AG04449 (cell line): ENCODE measurements at regions not wholly inside any gene's neighbourhood (a gene's known extent, or its start where the extent isn't known, plus 50 kb on each side); places are given as distances from the start of the nearest gene placed in this dataset.

ENCODE experiments used
- CTCF ChIA-PET: fragments of 350-600 bp; formaldehyde crosslinking; extraction: SDS; loops from one replicate; lab custom pipeline; 2021; ENCODE audit warnings: antibody characterized with exemption; lab: Yijun Ruan, JAX
- POLR2A ChIA-PET: fragments of 400-600, 350-600 bp; formaldehyde crosslinking; extraction: SDS; loops from one replicate; lab custom pipeline; 2020; ENCODE audit warnings: antibody characterized with exemption, inconsistent platforms; lab: Yijun Ruan, JAX
- DNase-seq: peaks from one replicate; pipeline ENCODE4 v3.0.0-alpha.2; 2010; ENCODE audit warnings: low read depth, low spot score
- H3K4me3 ChIP-seq: 2 replicates; pipeline ENCODE4 v1.5.1; 2011; ENCODE audit warnings: low read depth, mild to moderate bottlenecking, control low read depth, low read length
- TF ChIP-seq, protein P1 (sequence below): IDR thresholded peaks from one replicate; pipeline ENCODE4 v1.5.1; 2011; ENCODE audit warnings: mild to moderate bottlenecking, moderate library complexity, low read length, control low read depth, inconsistent platforms; ENCODE audit not compliant: insufficient read depth; ENCODE audit errors: missing control alignments

DNA sequence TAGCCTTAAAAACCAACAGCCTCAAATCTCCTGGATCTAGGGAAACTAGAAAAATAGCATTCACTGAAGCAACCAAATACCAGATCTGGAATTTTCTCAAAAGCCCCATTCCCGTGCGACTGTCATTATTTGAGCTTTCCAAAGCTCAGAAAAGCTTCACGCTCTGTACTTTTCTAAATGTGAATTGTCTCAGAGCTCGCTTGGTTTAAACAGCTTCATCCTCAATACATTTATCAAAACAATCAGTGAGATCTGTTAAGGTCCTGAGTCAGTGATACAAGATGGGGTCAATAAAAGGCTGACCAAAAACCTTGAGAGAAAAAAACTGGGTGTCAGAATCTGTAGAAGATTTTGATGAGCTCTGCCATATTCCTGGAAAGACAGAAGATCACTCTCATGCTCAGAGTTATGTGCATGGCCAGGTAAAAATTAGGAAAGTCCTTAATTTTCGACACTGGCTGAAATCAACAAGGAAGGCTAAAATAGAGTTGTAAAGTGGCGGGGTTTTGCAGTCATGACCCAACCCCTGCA is 60.2 kb upstream of the VPREB1 start:
- no peak for DNase-seq
- H3K4me3 ChIP-seq, result no peak overlapping the region
- TF ChIP-seq, protein P1, sequence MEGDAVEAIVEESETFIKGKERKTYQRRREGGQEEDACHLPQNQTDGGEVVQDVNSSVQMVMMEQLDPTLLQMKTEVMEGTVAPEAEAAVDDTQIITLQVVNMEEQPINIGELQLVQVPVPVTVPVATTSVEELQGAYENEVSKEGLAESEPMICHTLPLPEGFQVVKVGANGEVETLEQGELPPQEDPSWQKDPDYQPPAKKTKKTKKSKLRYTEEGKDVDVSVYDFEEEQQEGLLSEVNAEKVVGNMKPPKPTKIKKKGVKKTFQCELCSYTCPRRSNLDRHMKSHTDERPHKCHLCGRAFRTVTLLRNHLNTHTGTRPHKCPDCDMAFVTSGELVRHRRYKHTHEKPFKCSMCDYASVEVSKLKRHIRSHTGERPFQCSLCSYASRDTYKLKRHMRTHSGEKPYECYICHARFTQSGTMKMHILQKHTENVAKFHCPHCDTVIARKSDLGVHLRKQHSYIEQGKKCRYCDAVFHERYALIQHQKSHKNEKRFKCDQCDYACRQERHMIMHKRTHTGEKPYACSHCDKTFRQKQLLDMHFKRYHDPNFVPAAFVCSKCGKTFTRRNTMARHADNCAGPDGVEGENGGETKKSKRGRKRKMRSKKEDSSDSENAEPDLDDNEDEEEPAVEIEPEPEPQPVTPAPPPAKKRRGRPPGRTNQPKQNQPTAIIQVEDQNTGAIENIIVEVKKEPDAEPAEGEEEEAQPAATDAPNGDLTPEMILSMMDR, result no peak
- ChIA-PET CTCF (interaction anchor here (1.3 to 3.0 kb wide), 3 partner anchors 11 to 24 kb away, joined by 3 to 18 read pairs (median 4); no protein-coding TSS in a partner anchor), POLR2A (no interaction called here)

GRCh38 chr22:22182990-22183264 is 61.7 kb upstream of the VPREB1 start:
- H3K4me3 ChIP-seq, result no peak overlapping the region
- no peak for DNase-seq
- TF ChIP-seq, protein P1, result no peak
- POLR2A ChIA-PET, result no interaction called here
- CTCF ChIA-PET, result interaction anchor here (3.0 kb wide), 1 partner anchor 18 kb away, joined by 18 read pairs; no protein-coding TSS in a partner anchor

GRCh38 chr22:22182218-22182989 is 62.2 kb upstream of the VPREB1 start:
- TF ChIP-seq, protein P1, result no peak
- DNase-seq, result no peak
- ChIA-PET POLR2A (no interaction called here), CTCF (interaction anchor here (0.9 to 3.0 kb wide), 2 partner anchors 19 kb away, joined by 4 to 18 read pairs; no protein-coding TSS in a partner anchor)
- no peak overlapping the region for H3K4me3 ChIP-seq

- ChIA-PET CTCF (interaction anchor here (0.9 to 1.0 kb wide), 3 partner anchors 15 to 20 kb away, joined by 3 to 5 read pairs (median 4); no protein-coding TSS in a partner anchor), POLR2A (no interaction called here)
- no peak for DNase-seq
- TF ChIP-seq, protein P1, result no peak
- H3K4me3 ChIP-seq, result no peak overlapping the region
These were observed 63.2 kb upstream of the VPREB1 start for GRCh38 chr22:22181341-22181850.

GRCh38 chr22:22180738-22181285 is 63.8 kb upstream of the VPREB1 start:
- POLR2A ChIA-PET, result interaction anchor here (0.6 kb wide), 1 partner anchor 169 kb away, joined by 4 read pairs; no protein-coding TSS in a partner anchor
- DNase-seq, result no peak
- CTCF ChIA-PET, result interaction anchor here (0.8 to 1.4 kb wide), 5 partner anchors 16 to 70 kb away, joined by 3 to 5 read pairs (median 4); no protein-coding TSS in a partner anchor
- TF ChIP-seq, protein P1, result no peak
- H3K4me3 ChIP-seq, result no peak overlapping the region

DNA sequence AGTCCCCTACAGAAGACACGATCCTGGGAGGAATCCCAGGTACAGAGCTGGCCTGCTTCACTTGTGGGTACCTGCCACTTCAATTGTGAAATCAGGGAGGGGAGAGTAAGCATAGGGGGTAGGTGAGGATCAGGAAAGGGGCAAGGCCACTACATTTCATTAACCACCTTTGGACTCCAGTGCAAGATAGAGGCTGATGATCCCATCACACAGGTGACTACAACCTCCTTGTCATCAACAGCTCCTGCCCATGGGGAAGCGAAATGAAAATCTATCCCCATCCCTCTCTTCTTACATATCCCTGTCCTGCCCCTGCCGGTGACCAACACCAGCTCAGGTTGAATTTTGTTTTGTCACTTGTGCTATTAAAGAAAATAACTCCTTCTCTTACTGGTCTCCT is 64.7 kb upstream of the VPREB1 start:
- ChIA-PET POLR2A (no interaction called here), CTCF (interaction anchor here (0.9 to 1.4 kb wide), 4 partner anchors 10 to 69 kb away, joined by 3 to 4 read pairs (median 3); no protein-coding TSS in a partner anchor)
- TF ChIP-seq, protein P1, result no peak
- no peak for DNase-seq
- H3K4me3 ChIP-seq, result no peak overlapping the region
